RWPE1 (cell line): ENCODE measurements at regions not wholly inside any gene's neighbourhood (a gene's known extent, or its start where the extent isn't known, plus 50 kb on each side); places are given as distances from the start of the nearest gene placed in this dataset.

ENCODE experiments used
- CTCF ChIA-PET: fragments of 350-600 bp; sonication (Branson Sonifier 250); formaldehyde crosslinking; extraction: SDS; loops from one replicate; lab custom pipeline; 2021; lab: Yijun Ruan, JAX
- POLR2A ChIA-PET: fragments of 400-600 bp; formaldehyde crosslinking; extraction: SDS; loops from one replicate; lab custom pipeline; 2020; ENCODE audit warnings: antibody characterized with exemption; ENCODE audit not compliant: low non-redundant PET; lab: Yijun Ruan, JAX
- DNase-seq: peaks from one replicate; pipeline ENCODE4 v3.0.0; 2012; ENCODE audit warnings: low spot score
- H3K27ac ChIP-seq: fragments of 450-650 bp; 2 replicates; pipeline ENCODE4 v1.5.1; 2017
- CTCF ChIP-seq: fragments of 450-650 bp; conservative IDR thresholded peaks from 2 replicates; pipeline ENCODE4 v1.5.1; 2017; ENCODE audit warnings: low read depth, mild to moderate bottlenecking

DNA sequence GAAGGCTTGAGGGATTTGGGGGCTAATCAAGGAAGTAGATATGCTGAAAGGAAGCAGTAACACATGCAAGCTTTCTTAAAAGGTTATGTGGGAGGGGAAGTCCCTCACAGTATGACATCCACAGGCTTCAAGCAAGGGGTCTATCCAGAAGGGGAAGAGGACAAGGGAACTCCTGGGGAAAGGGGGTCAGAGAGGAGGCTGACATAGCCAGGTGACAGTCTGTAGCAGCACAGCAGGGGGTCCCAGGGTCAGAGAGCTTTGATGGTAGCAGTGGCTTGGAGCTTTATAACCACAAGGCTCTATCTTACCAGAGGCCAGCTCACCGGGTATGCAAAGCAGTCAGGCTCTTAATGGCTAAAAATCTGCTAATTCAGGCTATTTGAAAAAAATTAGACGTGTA lies 150.6 kb upstream of the NSMCE3 start:
- DNase-seq, result no peak
- POLR2A ChIA-PET, result no interaction called here
- CTCF ChIA-PET, result no interaction called here
- H3K27ac ChIP-seq, result no peak overlapping the region
- TF ChIP-seq CTCF, result no peak

GRCh38 chr15:29418931-29419330 lies 149.3 kb upstream of the NSMCE3 start:
- CTCF ChIA-PET, result interaction anchor here (0.5 to 0.7 kb wide), 4 partner anchors 10 to 272 kb away, joined by 3 to 4 read pairs (median 3); no protein-coding TSS in a partner anchor
- TF ChIP-seq CTCF, result no peak

GRCh38 chr15:29418178-29418577 lies 148.6 kb upstream of the NSMCE3 start:
- CTCF ChIA-PET, result interaction anchor here (0.6 to 0.7 kb wide), 3 partner anchors 37 to 273 kb away, joined by 3 to 5 read pairs (median 3); no protein-coding TSS in a partner anchor
- H3K27ac ChIP-seq, result no peak overlapping the region
- no peak for DNase-seq
- POLR2A ChIA-PET, result no interaction called here
- TF ChIP-seq CTCF, result no peak

More at GRCh38 chr15:29418931-29419330, 149.3 kb upstream of the NSMCE3 start:
- POLR2A ChIA-PET, result no interaction called here
- H3K27ac ChIP-seq, result no peak overlapping the region
- no peak for DNase-seq

DNA sequence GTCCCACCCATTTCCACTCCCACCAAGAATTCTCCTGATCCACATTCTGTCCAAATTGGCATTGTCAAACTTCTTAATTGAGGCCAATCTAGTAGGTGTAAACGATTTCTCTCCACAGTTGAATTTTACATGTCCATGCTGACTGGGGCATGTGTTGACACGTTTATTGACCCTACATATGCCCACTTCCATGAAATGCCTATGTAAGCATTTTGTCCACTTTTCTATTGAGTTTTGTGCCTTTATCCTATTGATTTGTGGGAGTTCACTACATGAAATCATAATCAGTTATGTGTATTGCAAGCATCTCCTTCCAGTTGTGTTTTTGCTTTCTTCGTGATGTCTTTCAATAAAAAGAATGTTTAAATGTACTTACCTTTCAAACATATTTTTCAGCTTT lies 141.7 kb upstream of the NSMCE3 start:
- no peak for DNase-seq
- no peak for TF ChIP-seq CTCF
- CTCF ChIA-PET, result no interaction called here
- POLR2A ChIA-PET, result no interaction called here
- H3K27ac ChIP-seq, result no peak overlapping the region

GRCh38 chr15:29410338-29410737 lies 140.7 kb upstream of the NSMCE3 start:
- TF ChIP-seq CTCF, result no peak
- DNase-seq, result no peak
- no peak overlapping the region for H3K27ac ChIP-seq
- ChIA-PET CTCF (interaction anchor here (0.6 kb wide), 1 partner anchor 19 kb away, joined by 4 read pairs; no protein-coding TSS in a partner anchor), POLR2A (no interaction called here)

- DNase-seq, result no peak
- no peak for TF ChIP-seq CTCF
- no peak overlapping the region for H3K27ac ChIP-seq
- ChIA-PET POLR2A (no interaction called here), CTCF (interaction anchor here (0.6 to 0.7 kb wide), 2 partner anchors 9 to 18 kb away, joined by 4 read pairs; no protein-coding TSS in a partner anchor)
Observed at GRCh38 chr15:29409890-29410289, 140.3 kb upstream of the NSMCE3 start.

GRCh38 chr15:29405564-29405963 lies 135.9 kb upstream of the NSMCE3 start:
- TF ChIP-seq CTCF, result no peak
- ChIA-PET CTCF (no interaction called here), POLR2A (no interaction called here)
- DNase-seq, result no peak
- H3K27ac ChIP-seq, result no peak overlapping the region
